ENCODE measurements at regions not wholly inside any gene's neighbourhood (a gene's known extent, or its start where the extent isn't known, plus 50 kb on each side); places are given as distances from the start of the nearest gene placed in this dataset.

DNA sequence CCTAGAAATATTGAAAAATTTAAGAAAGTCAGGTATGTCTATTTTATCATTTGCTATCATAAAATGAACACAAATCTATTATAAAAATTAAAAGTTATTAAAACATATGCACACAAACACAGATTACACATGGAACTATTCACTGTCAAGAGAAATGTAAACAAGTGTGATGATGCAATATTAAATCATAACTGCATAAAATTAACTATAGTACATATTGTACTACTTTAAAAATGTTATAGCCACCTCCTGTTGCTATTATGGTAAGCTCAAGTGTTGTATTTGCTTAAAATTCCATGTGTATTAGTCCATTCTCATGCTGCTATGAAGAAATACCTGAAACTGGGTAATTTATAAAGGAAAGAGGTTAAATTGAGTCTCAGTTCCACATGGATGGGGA is 54.7 kb upstream of the CMC1 start:
- TF ChIP-seq, protein P1, sequence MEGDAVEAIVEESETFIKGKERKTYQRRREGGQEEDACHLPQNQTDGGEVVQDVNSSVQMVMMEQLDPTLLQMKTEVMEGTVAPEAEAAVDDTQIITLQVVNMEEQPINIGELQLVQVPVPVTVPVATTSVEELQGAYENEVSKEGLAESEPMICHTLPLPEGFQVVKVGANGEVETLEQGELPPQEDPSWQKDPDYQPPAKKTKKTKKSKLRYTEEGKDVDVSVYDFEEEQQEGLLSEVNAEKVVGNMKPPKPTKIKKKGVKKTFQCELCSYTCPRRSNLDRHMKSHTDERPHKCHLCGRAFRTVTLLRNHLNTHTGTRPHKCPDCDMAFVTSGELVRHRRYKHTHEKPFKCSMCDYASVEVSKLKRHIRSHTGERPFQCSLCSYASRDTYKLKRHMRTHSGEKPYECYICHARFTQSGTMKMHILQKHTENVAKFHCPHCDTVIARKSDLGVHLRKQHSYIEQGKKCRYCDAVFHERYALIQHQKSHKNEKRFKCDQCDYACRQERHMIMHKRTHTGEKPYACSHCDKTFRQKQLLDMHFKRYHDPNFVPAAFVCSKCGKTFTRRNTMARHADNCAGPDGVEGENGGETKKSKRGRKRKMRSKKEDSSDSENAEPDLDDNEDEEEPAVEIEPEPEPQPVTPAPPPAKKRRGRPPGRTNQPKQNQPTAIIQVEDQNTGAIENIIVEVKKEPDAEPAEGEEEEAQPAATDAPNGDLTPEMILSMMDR (IDR thresholded peaks at IDR 0.05), result no peak
- TF ChIP-seq POLR2AphosphoS5 (IDR thresholded peaks at IDR 0.05; ENCODE audit: insufficient read depth in 1 of 2, low read depth in 1 of 2) (no peak), POLR2A (IDR thresholded peaks at IDR 0.05) (no peak)
- intact Hi-C loops (cut with DNase I), result no loop called here
- H3K4me1 ChIP-seq, result no peaks in the 10 kb centered on the region

DNA sequence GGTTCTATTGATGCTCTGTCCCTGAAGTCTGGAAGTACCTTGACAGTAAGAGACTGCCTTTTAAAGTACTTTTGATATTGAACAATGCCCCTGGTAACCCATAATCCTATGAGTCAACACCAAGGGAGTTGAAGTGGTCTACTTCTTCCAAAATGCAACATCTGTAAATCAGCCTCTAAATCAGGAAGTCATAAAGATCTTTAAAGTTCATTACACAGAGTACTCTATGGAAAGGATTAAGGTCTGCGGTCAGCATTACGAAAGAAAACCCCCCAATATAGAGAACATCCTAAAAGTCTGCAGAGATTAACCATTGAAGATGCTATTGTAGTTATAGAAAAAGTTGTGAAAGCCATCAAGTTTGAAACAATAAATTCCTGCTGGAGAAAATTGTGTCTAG is 52.7 kb upstream of the CMC1 start:
- H3K27ac ChIP-seq, result no peak overlapping the region
- no peak overlapping the region for H3K4me3 ChIP-seq
- H3K27me3 ChIP-seq, result no peaks in the 10 kb centered on the region
- no peaks in the 10 kb centered on the region for H3K9me3 ChIP-seq
- no peaks in the 10 kb centered on the region for H3K4me1 ChIP-seq
- H3K36me3 ChIP-seq, result no peaks in the 10 kb centered on the region
- TF ChIP-seq POLR2A (IDR thresholded peaks at IDR 0.05), result no peak
- no peak for DNase-seq (ENCODE audit: extremely low spot score in 2 of 2)
- intact Hi-C loops (cut with DNase I), result no loop called here

More for the DNA sequence above, 54.7 kb upstream of the CMC1 start:
- Histone ChIP-seq H3K36me3 (no peaks in the 10 kb centered on the region), H3K27me3 (no peaks in the 10 kb centered on the region), H3K9me3 (no peaks in the 10 kb centered on the region), H3K4me3 (no peak overlapping the region), H3K27ac (no peak overlapping the region)
- DNase-seq (ENCODE audit: extremely low spot score in 2 of 2), result no peak

- intact Hi-C loops (cut with DNase I), result no loop called here
- H3K36me3 ChIP-seq, result no peaks in the 10 kb centered on the region
- H3K4me3 ChIP-seq, result no peak overlapping the region
- H3K27ac ChIP-seq, result no peak overlapping the region
- no peaks in the 10 kb centered on the region for H3K27me3 ChIP-seq
- H3K9me3 ChIP-seq, result no peaks in the 10 kb centered on the region
- no peak for DNase-seq (ENCODE audit: extremely low spot score in 2 of 2)
- H3K4me1 ChIP-seq, result no peaks in the 10 kb centered on the region
- TF ChIP-seq POLR2A (IDR thresholded peaks at IDR 0.05) (no peak), POLR2AphosphoS5 (IDR thresholded peaks at IDR 0.05; ENCODE audit: insufficient read depth in 1 of 2, low read depth in 1 of 2) (no peak)
- TF ChIP-seq, protein P1 (IDR thresholded peaks at IDR 0.05), result no peak
These were observed 50.1 kb upstream of the CMC1 start for GRCh38 chr3:28191363-28191762.
